Kidney (tissue), 13 donors: ENCODE measurements at regions not wholly inside any gene's neighbourhood (a gene's known extent, or its start where the extent isn't known, plus 50 kb on each side); places are given as distances from the start of the nearest gene placed in this dataset.
A peak's percentile ranks its signal among the peaks of the same experiment; 100 is the strongest.

Experiments used
- DNase-seq, 5 donors: peaks; one replicate each; pipeline ENCODE4 v3.0.0-alpha.2; 2013 to 2020
- FAIRE-seq: peaks from 2 replicates; lab custom pipeline; 2012; peaks lifted over from hg19 to GRCh38; lab: Jason Lieb, UNC
- H3K27ac ChIP-seq, 2 donors: one replicate each; pipeline ENCODE4 v1.7.0; 2013; ENCODE audit warnings: low read depth in 2 of 2, low read length in 2 of 2, inconsistent platforms in 1 of 2
- H3K27me3 ChIP-seq: one replicate; pipeline ENCODE4 v1.7.1; 2013; ENCODE audit warnings: low read length, inconsistent platforms; ENCODE audit not compliant: control insufficient read depth, insufficient read depth
- H3K36me3 ChIP-seq, 3 donors: one replicate each; pipeline versions ENCODE4 v1.7.0 to v1.7.1; 2013; ENCODE audit warnings: low read length in 3 of 3, control low read depth in 1 of 3, inconsistent platforms in 1 of 3; ENCODE audit not compliant: insufficient read depth in 3 of 3, control insufficient read depth in 2 of 3
- H3K4me1 ChIP-seq, 3 donors: one replicate each; pipeline versions ENCODE4 v1.7.0 to v1.7.1; 2013; ENCODE audit warnings: low read length in 3 of 3, inconsistent platforms in 1 of 3, low read depth in 1 of 3; ENCODE audit not compliant: control insufficient read depth in 2 of 3, insufficient read depth in 2 of 3
- H3K4me3 ChIP-seq, 3 donors: one replicate each; pipeline versions ENCODE4 v1.7.0 to v1.8.1; 2013; ENCODE audit warnings: low read length in 3 of 3, control low read depth in 1 of 3, inconsistent platforms in 1 of 3
- H3K9ac ChIP-seq, 3 donors: one replicate each; pipeline versions ENCODE4 v1.7.0 to v1.7.1; 2013; ENCODE audit warnings: low read length in 3 of 3, control low read depth in 1 of 3, inconsistent platforms in 1 of 3
- H3K9me3 ChIP-seq, 3 donors: one replicate each; pipeline versions ENCODE4 v1.7.0 to v1.7.1; 2013; ENCODE audit warnings: low read length in 3 of 3, control low read depth in 1 of 3, inconsistent platforms in 1 of 3; ENCODE audit not compliant: control insufficient read depth in 2 of 3, insufficient read depth in 1 of 3
- intact Hi-C: fragments of 100-400 bp; cut with DNase I; formaldehyde crosslinking; loops from one replicate; pipeline ENCODE4 v1.11.1; 2022
- TF ChIP-seq, protein P1 (sequence below): IDR thresholded peaks from 3 replicates; pipeline ENCODE4 v1.5.1; 2012; ENCODE audit warnings: mild to moderate bottlenecking, moderate library complexity, borderline replicate concordance; ENCODE audit not compliant: insufficient read depth; ENCODE audit errors: extremely low read depth
- donor health status: control.
- donor health status: control.
- donor health status: control.
- donor health status: control.
- donor health status: control.
- donor health status: DM: yes; HTN: yes; CAD: no.
- donor health status: Normal renal cell carcinoma (clear cell type).

DNA sequence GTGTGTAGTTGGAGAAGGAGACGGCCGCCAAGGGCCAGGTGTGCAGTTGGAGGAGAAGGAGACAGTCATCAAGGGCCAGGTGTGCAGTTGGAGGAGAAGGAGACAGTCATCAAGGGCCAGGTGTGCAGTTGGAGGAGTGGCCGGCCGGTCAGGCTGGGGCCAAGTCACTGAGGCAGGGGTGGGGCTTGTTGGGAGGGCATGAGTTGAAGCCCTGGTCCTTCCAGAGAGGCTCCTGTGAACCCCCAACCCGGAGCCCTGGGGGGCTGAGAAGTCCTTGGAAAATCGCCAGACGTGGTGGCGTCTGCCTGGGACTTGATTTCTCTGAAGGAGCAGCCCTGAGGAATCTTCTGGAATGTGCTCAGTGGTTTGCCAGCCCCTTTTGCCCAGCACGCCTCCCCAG lies 1320.5 kb downstream of the BRD1 start:
- TF ChIP-seq, protein P1, sequence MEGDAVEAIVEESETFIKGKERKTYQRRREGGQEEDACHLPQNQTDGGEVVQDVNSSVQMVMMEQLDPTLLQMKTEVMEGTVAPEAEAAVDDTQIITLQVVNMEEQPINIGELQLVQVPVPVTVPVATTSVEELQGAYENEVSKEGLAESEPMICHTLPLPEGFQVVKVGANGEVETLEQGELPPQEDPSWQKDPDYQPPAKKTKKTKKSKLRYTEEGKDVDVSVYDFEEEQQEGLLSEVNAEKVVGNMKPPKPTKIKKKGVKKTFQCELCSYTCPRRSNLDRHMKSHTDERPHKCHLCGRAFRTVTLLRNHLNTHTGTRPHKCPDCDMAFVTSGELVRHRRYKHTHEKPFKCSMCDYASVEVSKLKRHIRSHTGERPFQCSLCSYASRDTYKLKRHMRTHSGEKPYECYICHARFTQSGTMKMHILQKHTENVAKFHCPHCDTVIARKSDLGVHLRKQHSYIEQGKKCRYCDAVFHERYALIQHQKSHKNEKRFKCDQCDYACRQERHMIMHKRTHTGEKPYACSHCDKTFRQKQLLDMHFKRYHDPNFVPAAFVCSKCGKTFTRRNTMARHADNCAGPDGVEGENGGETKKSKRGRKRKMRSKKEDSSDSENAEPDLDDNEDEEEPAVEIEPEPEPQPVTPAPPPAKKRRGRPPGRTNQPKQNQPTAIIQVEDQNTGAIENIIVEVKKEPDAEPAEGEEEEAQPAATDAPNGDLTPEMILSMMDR: no peak
- Histone ChIP-seq H3K4me1 (no peaks in the 10 kb centered on the region), H3K9ac (no peak overlapping the region), H3K9me3 (no peaks in the 10 kb centered on the region), H3K27ac (no peak overlapping the region), H3K36me3 (no peaks in the 10 kb centered on the region), H3K27me3 (no peaks in the 10 kb centered on the region), H3K4me3 (no peak overlapping the region)
- FAIRE-seq (no peak), DNase-seq (no peak)
- intact Hi-C loops: no loop called here

GRCh38 chr22:48506506-48507145 lies 1321.0 kb downstream of the BRD1 start:
- Histone ChIP-seq H3K27me3 (no peaks in the 10 kb centered on the region), H3K9ac (no peak overlapping the region), H3K27ac (no peak overlapping the region), H3K4me1 (no peaks in the 10 kb centered on the region), H3K9me3 (no peaks in the 10 kb centered on the region), H3K36me3 (no peaks in the 10 kb centered on the region), H3K4me3 (no peak overlapping the region)
- peak in 1 of 5 donors; percentile 58 for DNase-seq
- no peak for FAIRE-seq
- TF ChIP-seq, protein P1: no peak
- intact Hi-C loops: no loop called here

GRCh38 chr22:48505891-48506290 lies 1321.8 kb downstream of the BRD1 start:
- peak in 1 of 5 donors; percentile 43 for DNase-seq
- Histone ChIP-seq H3K4me3 (no peak overlapping the region), H3K36me3 (no peaks in the 10 kb centered on the region), H3K4me1 (no peaks in the 10 kb centered on the region), H3K9ac (no peak overlapping the region), H3K9me3 (no peaks in the 10 kb centered on the region), H3K27ac (no peak overlapping the region), H3K27me3 (no peaks in the 10 kb centered on the region)
- TF ChIP-seq, protein P1: no peak
- no peak for FAIRE-seq
- intact Hi-C loops: no loop called here
